ENCODE measurements at regions not wholly inside any gene's neighbourhood (a gene's known extent, or its start where the extent isn't known, plus 50 kb on each side); places are given as distances from the start of the nearest gene placed in this dataset.

- no peak for DNase-seq (ENCODE audit: low read depth in 3 of 3)
Measured at GRCh38 chr16:8374586-8375231, 215.6 kb downstream of the TMEM114 start.

DNA sequence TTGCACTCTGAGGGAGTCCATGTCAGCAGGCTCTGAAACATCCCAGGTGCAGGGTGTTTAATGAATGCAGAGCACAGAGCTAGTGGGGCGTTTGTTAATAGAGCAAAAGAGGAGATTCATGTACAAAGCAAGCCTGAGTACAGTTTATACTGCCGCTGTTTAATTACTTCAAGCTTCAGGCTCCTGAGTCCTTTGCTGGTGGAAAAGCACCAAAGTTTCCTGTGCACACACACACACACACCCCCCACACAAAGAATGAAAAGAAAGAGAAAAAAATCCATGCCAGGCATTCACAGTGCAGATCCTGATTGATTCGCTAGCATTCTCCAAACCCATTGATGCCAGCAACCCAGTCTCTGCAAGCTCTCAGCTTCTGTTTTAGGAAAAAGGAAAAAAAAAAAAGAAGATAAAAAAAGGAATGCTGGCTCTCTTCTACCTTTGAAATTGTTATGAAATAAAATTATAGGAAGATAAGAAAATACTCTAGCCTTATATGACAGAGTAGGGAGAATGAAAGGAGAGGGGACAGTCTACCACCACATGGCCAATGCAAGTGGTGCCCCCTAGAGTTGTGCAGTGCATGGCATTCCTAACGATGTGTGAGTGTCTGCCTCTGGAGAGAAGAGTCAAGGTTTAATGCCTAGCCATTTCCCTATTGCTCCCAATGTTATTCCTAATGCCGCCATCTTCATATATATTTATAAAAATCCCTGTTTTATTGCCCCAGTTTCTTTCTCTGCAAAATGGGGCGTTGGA, 216.5 kb downstream of the TMEM114 start:
- DNase-seq (ENCODE audit: low read depth in 3 of 3), result no peak

DNA sequence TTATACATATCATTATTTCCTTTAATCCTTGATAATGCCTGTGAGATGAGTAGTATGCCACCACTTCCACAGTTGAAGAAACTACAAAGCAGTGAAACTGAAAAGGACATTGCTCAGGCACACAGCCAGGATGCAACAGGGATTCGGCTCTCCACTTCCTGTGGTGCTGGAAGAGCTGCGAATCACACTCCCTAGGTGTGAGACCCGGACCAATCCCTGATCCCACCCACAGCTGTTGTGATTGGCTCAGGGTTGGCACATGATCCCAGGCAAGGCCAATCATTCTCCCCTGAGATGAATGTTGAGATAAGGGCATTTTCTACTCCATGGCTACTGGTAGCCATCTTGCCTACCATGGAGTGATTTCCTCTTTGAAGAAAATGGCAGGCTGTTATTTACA, 218.2 kb downstream of the TMEM114 start:
- DNase-seq (ENCODE audit: low read depth in 3 of 3), result no peak

GRCh38 chr16:8370374-8371270, 219.7 kb downstream of the TMEM114 start:
- DNase-seq (ENCODE audit: low read depth in 3 of 3), result no peak

DNA sequence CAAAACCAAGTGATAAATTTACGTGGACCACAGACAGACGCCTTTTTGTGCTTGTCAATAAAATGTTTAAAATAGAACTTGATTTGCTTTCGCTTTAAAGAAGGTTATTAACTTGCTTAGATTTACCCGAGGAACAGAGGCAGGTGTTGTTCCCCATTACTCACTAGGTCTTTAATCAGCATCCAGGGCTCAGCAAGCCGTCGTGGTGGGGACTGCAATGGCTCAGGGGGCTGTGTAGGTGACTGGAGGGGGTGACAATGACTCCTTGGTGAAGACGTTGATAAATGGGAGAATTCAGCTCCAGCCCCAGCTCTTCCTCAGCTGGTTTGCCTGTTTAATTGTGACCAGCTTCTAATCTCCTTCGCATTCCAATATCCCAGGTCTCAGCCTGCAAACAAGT, 231.4 kb downstream of the TMEM114 start:
- DNase-seq (ENCODE audit: low read depth in 3 of 3), result no peak

DNA sequence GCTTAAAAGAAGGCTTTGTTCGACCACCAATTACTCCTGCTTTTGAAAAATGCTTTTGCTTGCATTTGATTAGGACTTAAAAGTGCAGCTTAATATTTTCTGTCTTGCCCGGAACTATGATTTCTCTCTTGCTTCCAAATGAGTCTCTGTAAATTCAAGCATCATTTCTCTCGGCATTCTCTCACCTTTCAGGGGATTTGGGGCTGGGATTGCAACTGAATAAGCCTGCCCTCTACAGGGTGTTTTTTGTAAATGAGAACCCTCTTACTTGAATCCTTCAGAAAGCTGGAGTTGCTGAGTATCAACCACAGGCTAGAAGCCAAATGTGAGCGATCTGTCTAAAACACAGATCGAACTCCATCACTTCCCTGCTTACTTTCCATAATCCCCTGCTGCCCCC, 234.6 kb downstream of the TMEM114 start:
- no peak for DNase-seq (ENCODE audit: low read depth in 3 of 3)

GRCh38 chr16:8346294-8346693, 244.0 kb downstream of the TMEM114 start:
- no peak for DNase-seq (ENCODE audit: low read depth in 3 of 3)

- no peak for DNase-seq (ENCODE audit: low read depth in 3 of 3)
Measured at GRCh38 chr16:8342276-8342675, 248.0 kb downstream of the TMEM114 start.

GRCh38 chr16:8330761-8331160, 259.6 kb downstream of the TMEM114 start:
- DNase-seq (ENCODE audit: low read depth in 3 of 3), result no peak

DNA sequence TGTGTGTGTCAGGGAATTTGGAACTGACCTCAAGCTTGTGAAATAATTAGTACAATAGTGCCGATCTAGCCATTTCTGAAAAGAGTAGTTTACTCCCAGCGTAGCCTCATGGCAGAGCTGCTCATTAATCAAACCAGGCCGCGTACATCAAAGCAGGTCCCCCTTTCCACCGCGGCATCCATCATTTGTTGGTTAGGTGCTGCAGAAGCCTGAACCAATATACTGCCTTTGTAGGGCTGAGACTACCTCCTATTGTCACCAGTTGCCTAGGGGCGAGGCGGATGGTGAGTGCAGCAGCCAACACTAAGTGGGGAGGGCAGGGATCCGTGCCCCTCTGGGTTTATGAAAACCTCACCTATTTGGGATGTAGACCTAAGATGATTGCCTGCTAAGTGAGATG, 264.1 kb downstream of the TMEM114 start:
- DNase-seq (ENCODE audit: low read depth in 3 of 3), result no peak

DNA sequence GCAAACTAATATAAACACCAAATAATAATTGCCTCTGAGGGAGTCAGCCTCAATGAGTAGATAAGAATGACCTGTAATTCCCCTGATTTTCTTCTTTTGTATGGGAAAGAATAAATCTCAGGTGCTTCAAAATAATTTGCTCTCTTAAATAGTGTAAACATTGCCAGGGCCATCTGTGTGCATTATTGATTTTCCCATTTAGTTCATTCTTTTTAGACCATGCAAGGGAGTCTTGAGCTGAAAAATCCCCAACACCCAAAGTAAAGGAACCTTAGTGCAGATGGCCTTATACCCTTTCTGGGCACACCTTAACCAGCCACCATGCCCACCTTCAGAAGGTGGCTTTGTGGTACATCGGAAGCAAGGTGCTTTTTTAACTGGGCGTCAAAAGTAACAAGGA, 267.2 kb downstream of the TMEM114 start:
- no peak for DNase-seq (ENCODE audit: low read depth in 3 of 3)

DNA sequence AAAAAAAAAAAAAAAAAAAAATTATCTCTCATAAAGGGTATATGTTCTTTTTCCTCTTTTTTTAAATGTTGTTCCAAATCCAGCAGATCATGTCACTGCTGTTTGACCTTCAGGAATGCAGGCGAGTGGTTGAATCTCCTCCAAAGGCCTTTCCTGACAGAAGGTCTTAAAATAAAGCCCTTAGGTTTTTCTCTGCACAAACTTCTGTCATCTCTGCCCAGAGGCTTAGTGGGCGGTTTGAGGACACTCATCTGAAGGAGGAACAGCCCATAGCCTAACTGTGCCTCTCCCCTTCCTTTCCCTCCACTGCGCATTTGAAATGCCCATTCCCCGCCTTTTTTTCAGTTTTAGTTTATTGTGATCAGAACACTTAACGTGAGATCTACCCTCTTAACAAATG, 270.2 kb downstream of the TMEM114 start:
- no peak for DNase-seq (ENCODE audit: low read depth in 3 of 3)

DNA sequence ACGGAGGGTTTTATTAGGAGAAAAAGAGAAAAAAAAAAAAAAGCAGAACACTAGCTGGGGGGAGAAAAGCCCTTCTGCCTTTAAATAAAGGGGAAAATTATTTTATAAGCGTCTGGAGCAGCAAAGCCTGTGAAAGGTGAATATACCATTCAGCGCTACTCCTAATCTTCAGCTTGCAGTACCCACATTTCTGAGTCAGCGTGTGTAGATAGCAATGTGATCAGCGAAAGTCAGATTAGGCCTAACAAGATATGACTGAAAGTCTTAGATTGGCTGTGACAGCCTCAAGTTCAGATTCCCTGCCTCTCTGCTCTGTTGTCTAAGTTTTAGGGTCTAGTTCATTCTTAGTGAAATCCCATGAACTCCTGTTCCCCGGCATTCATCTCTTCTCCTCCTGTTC, 279.5 kb downstream of the TMEM114 start:
- DNase-seq (ENCODE audit: low read depth in 3 of 3), result no peak

- DNase-seq (ENCODE audit: low read depth in 3 of 3), result no peak
Measured at GRCh38 chr16:8310323-8310722, 280.0 kb downstream of the TMEM114 start.

- no peak for DNase-seq (ENCODE audit: low read depth in 3 of 3)
Measured at GRCh38 chr16:8305201-8305600, 285.1 kb downstream of the TMEM114 start.

GRCh38 chr16:8299635-8300034, 290.7 kb downstream of the TMEM114 start:
- no peak for DNase-seq (ENCODE audit: low read depth in 3 of 3)

DNA sequence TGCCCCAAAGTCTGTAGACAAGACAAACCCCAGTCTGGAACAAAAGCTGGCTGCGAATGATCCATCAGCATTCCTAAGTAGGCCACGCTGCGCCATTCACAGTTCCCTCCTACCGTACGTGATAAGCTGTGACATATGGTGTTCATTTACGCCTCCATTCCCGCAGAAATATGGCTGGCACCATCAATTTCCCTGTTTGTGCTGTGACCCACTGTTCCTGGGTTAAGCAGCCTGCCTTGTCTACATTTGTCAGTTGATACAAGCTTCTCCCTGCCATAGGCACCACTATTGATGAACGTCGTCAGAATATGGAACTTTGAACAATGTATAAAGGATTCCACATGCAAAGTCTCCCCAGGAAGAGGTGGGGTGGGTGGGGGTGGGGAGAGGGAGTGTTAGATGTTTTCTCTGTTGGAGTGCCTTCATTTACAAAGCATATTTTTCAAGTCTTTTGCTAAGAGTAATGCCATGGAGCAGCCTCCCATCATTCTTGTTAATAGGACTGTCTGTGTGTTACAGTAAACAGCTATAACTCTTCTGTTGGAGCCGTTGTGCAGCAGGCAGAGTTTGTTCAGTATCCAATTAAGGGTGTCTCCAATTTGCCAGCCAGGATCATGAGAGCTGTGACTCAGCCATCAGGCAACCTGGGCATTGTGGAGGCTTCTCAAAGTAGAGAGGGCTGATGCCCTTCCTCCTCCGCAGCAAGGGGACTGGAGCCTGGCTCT, 294.6 kb downstream of the TMEM114 start:
- DNase-seq (ENCODE audit: low read depth in 3 of 3), result no peak

- DNase-seq (ENCODE audit: low read depth in 3 of 3), result no peak
Measured at GRCh38 chr16:8293413-8293812, 296.9 kb downstream of the TMEM114 start.

DNA sequence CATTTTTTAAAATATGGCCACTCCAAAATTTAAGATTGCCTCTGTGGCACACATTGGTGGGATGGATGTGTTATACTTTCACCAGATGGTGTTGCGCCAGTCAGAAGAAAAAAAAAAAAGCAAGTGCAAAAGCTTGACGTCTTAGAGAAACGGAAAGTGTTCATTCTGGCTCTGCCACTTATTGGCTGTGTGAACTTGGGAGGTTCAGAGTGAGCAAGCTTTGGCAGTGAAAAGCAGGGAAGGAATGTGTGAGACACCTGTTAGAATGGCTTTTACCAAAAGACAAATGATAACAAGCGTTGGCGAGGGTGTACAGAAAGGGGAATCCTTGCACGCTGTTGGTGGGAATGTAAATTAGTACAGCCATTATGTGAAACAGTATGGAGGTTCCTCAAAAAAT, 298.0 kb downstream of the TMEM114 start:
- DNase-seq (ENCODE audit: low read depth in 3 of 3), result no peak

DNA sequence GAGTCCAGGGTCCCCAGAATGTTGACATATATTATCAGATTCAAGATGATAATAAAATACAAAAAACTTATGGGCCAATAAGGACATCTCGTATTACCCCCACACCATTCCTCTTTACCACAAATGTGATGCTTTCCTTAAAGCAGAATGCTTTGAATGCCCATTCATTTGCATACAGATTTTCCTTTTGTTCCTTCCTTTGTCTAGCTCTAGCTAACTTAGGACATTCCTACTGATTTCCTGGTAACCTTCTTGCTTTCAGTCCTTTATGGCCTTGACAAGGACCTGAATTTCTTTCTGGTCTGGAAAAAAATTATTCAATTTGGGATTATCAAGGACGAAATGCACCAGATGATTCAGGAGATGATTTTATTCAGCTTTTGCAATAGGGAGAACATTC, 304.0 kb downstream of the TMEM114 start:
- no peak for DNase-seq (ENCODE audit: low read depth in 3 of 3)

GRCh38 chr16:8283195-8283594, 307.1 kb downstream of the TMEM114 start:
- no peak for DNase-seq (ENCODE audit: low read depth in 3 of 3)

- no peak for DNase-seq (ENCODE audit: low read depth in 3 of 3)
Measured at GRCh38 chr16:8278031-8278580, 312.2 kb downstream of the TMEM114 start.
